Breast epithelium (tissue), 4 donors: ENCODE measurements at regions not wholly inside any gene's neighbourhood (a gene's known extent, or its start where the extent isn't known, plus 50 kb on each side); places are given as distances from the start of the nearest gene placed in this dataset.

Experiments used
- DNase-seq, 2 donors: peaks; one replicate each; pipeline ENCODE4 v3.0.0-alpha.2; 2019; ENCODE audit warnings: low spot score in 2 of 2
- H3K27ac ChIP-seq, 2 donors: fragments of 200-600 bp; sonication (generic) in 1 of 2; one replicate each; pipeline ENCODE4 v1.5.1; 2016 to 2019; ENCODE audit warnings: mild to moderate bottlenecking in 1 of 2
- H3K27me3 ChIP-seq, 2 donors: fragments of 200-600 bp; sonication (generic) in 1 of 2; one replicate each; pipeline versions ENCODE4 v1.5.1 to v1.6.0; 2017 to 2019; ENCODE audit warnings: control low read depth in 1 of 2, mild to moderate bottlenecking in 1 of 2
- H3K36me3 ChIP-seq: fragments of 200-600 bp; one replicate; pipeline ENCODE4 v1.5.1; 2019
- H3K4me1 ChIP-seq, 2 donors: fragments of 200-600 bp; sonication (generic); one replicate each; pipeline ENCODE4 v1.5.1; 2016 to 2019; ENCODE audit warnings: control low read depth in 1 of 2
- H3K4me3 ChIP-seq, 3 donors: fragments of 200-600 bp; sonication (generic); 1 replicate in 2 of 3; 2 replicates in 1 of 3; pipeline ENCODE4 v1.5.1; 2016 to 2019; ENCODE audit warnings: mild to moderate bottlenecking in 3 of 3, moderate library complexity in 2 of 3
- H3K9me3 ChIP-seq, 2 donors: fragments of 200-600 bp; sonication (generic) in 1 of 2; one replicate each; pipeline ENCODE4 v1.5.1; 2016 to 2019; ENCODE audit warnings: control low read depth in 1 of 2
- CTCF ChIP-seq, 3 donors: fragments of 450-650 bp; IDR thresholded peaks; one replicate each; pipeline ENCODE4 v1.5.1; 2016 to 2017; ENCODE audit warnings: antibody characterized with exemption in 3 of 3, mild to moderate bottlenecking in 3 of 3, moderate library complexity in 3 of 3
- POLR2A ChIP-seq: fragments of 450-650 bp; IDR thresholded peaks from one replicate; pipeline ENCODE4 v1.6.1; 2016; ENCODE audit warnings: antibody characterized with exemption, mild to moderate bottlenecking, moderate library complexity
- POLR2AphosphoS5 ChIP-seq, 3 donors: sonication (generic); formaldehyde crosslinking; IDR thresholded peaks; one replicate each; pipeline ENCODE4 v1.6.1; 2017; ENCODE audit warnings: antibody characterized with exemption in 3 of 3
- intact Hi-C: fragments of 100-400 bp; cut with DNase I; formaldehyde crosslinking; loops from one replicate; pipeline ENCODE4 v1.15.1; 2023; ENCODE audit warnings: low total_unique reads

GRCh38 chr1:232493869-232494268, 136.1 kb downstream of the SIPA1L2 start:
- TF ChIP-seq POLR2AphosphoS5 (IDR thresholded peaks at IDR 0.05): no peak
- TF ChIP-seq CTCF (IDR thresholded peaks at IDR 0.05): no peak
- TF ChIP-seq POLR2A: no peak
- H3K4me3 ChIP-seq: no peak overlapping the region
- no peaks in the 10 kb centered on the region for H3K27me3 ChIP-seq
- intact Hi-C loops: no loop called here
- DNase-seq: no peak
- H3K27ac ChIP-seq: no peak overlapping the region
- no peaks in the 10 kb centered on the region for H3K36me3 ChIP-seq
- H3K9me3 ChIP-seq: no peaks in the 10 kb centered on the region
- H3K4me1 ChIP-seq: no peaks in the 10 kb centered on the region

- no peaks in the 10 kb centered on the region for H3K9me3 ChIP-seq
- H3K4me3 ChIP-seq: no peak overlapping the region
- H3K27ac ChIP-seq: no peak overlapping the region
- DNase-seq: no peak
- no peaks in the 10 kb centered on the region for H3K27me3 ChIP-seq
- TF ChIP-seq POLR2AphosphoS5 (IDR thresholded peaks at IDR 0.05) (no peak), CTCF (IDR thresholded peaks at IDR 0.05) (no peak), POLR2A (no peak)
- no peaks in the 10 kb centered on the region for H3K4me1 ChIP-seq
- intact Hi-C loops: no loop called here
- H3K36me3 ChIP-seq: no peaks in the 10 kb centered on the region
These were observed 140.7 kb downstream of the SIPA1L2 start for GRCh38 chr1:232489256-232489655.

GRCh38 chr1:232487236-232487635, 142.7 kb downstream of the SIPA1L2 start:
- no peak overlapping the region for H3K4me3 ChIP-seq
- no peak for DNase-seq
- no peaks in the 10 kb centered on the region for H3K4me1 ChIP-seq
- H3K27ac ChIP-seq: peak overlapping the region in 1 of 2 donors; percentile 34
- no peaks in the 10 kb centered on the region for H3K9me3 ChIP-seq
- no peaks in the 10 kb centered on the region for H3K36me3 ChIP-seq
- TF ChIP-seq POLR2AphosphoS5 (IDR thresholded peaks at IDR 0.05) (no peak), POLR2A (no peak), CTCF (IDR thresholded peaks at IDR 0.05) (no peak)
- no peaks in the 10 kb centered on the region for H3K27me3 ChIP-seq
- intact Hi-C loops: no loop called here

GRCh38 chr1:232486454-232487207, 143.3 kb downstream of the SIPA1L2 start:
- Histone ChIP-seq H3K9me3 (no peaks in the 10 kb centered on the region), H3K27ac (peak overlapping the region in 1 of 2 donors; percentile 34)
- DNase-seq: no peak

GRCh38 chr1:232486006-232486405, 143.9 kb downstream of the SIPA1L2 start:
- DNase-seq: no peak
- no peaks in the 10 kb centered on the region for H3K4me1 ChIP-seq
- H3K27me3 ChIP-seq: no peaks in the 10 kb centered on the region
- intact Hi-C loops: no loop called here
- no peaks in the 10 kb centered on the region for H3K36me3 ChIP-seq
- no peak overlapping the region for H3K27ac ChIP-seq
- TF ChIP-seq POLR2AphosphoS5 (IDR thresholded peaks at IDR 0.05): no peak
- no peak for TF ChIP-seq POLR2A
- TF ChIP-seq CTCF (IDR thresholded peaks at IDR 0.05): no peak
- H3K4me3 ChIP-seq: no peak overlapping the region
- no peaks in the 10 kb centered on the region for H3K9me3 ChIP-seq

More at GRCh38 chr1:232486454-232487207, 143.3 kb downstream of the SIPA1L2 start:
- Histone ChIP-seq H3K36me3 (no peaks in the 10 kb centered on the region), H3K4me3 (no peak overlapping the region), H3K4me1 (no peaks in the 10 kb centered on the region), H3K27me3 (no peaks in the 10 kb centered on the region)
- intact Hi-C loops: no loop called here
- no peak for TF ChIP-seq POLR2A
